Heart left ventricle (tissue), 16 donors: ENCODE measurements at regions not wholly inside any gene's neighbourhood (a gene's known extent, or its start where the extent isn't known, plus 50 kb on each side); places are given as distances from the start of the nearest gene placed in this dataset.

Source experiments
- ATAC-seq, 4 donors: fragments of 200-7000 bp; cut with Tn5 transposase; one replicate each; pipeline ENCODE4 v1.9.1; 2020 to 2022; ENCODE audit warnings: moderate library complexity in 4 of 4, mild to moderate bottlenecking in 3 of 4, moderate number of reproducible peaks in 1 of 4
- DNase-seq, 5 donors: peaks; one replicate each; pipeline ENCODE4 v3.0.0-alpha.2; 2020
- H3K27ac ChIP-seq, 12 donors: fragments of 200-600 bp; sonication (generic) in 4 of 12; one replicate each; pipeline versions ENCODE4 v1.5.0 to v1.8.0; 2016 to 2022; ENCODE audit warnings: mild to moderate bottlenecking in 2 of 12
- H3K27me3 ChIP-seq, 9 donors: fragments of 200-600 bp; sonication (generic) in 2 of 9; one replicate each; pipeline versions ENCODE4 v1.5.1 to v1.8.0; 2016 to 2022; ENCODE audit warnings: mild to moderate bottlenecking in 3 of 9
- H3K36me3 ChIP-seq, 9 donors: fragments of 200-600 bp; sonication (generic) in 2 of 9; one replicate each; pipeline versions ENCODE4 v1.5.0 to v1.8.0; 2018 to 2022; ENCODE audit warnings: mild to moderate bottlenecking in 2 of 9
- H3K4me1 ChIP-seq, 12 donors: fragments of 200-600 bp; sonication (generic) in 4 of 12; one replicate each; pipeline versions ENCODE4 v1.5.0 to v1.8.0; 2016 to 2022; ENCODE audit warnings: mild to moderate bottlenecking in 3 of 12
- H3K4me3 ChIP-seq, 12 donors: fragments of 200-600 bp; sonication (generic) in 4 of 12; one replicate each; pipeline versions ENCODE4 v1.5.0 to v1.8.0; 2017 to 2022; ENCODE audit warnings: mild to moderate bottlenecking in 9 of 12, moderate library complexity in 4 of 12
- H3K9me3 ChIP-seq, 12 donors: fragments of 200-600 bp; sonication (generic) in 4 of 12; one replicate each; pipeline versions ENCODE4 v1.5.0 to v1.8.0; 2016 to 2022; ENCODE audit warnings: mild to moderate bottlenecking in 1 of 12
- POLR2A ChIP-seq, 2 donors: fragments of 450-650 bp; IDR thresholded peaks; one replicate each; pipeline ENCODE4 v1.6.1; 2017; ENCODE audit warnings: antibody characterized with exemption in 2 of 2, mild to moderate bottlenecking in 2 of 2, moderate library complexity in 2 of 2
- WGBS, 4 donors: extraction: QIAGEN DNeasy Blood & Tissue Kit in 2 of 4; methylation state at CpG; one replicate each; pipeline versions ENCODE4 v1.1.5 to v1.1.7; 2013 to 2018; 5-methylcytosine and 5-hydroxymethylcytosine counted together
- intact Hi-C, 10 donors: fragments of 100-400 bp; cut with DNase I; formaldehyde crosslinking; loops; one replicate each; pipeline versions ENCODE4 v1.11.1 to v1.14.2; 2022
- TF ChIP-seq, protein P1 (sequence below), 12 donors: fragments of 200-600 bp; sonication (generic) in 4 of 12; IDR thresholded peaks; one replicate each; pipeline versions ENCODE4 v1.5.0 to v1.8.0; 2018 to 2022; ENCODE audit warnings: antibody characterized with exemption in 12 of 12, mild to moderate bottlenecking in 5 of 12
- donor health status: ischemic (EF 13 %, LVEDD 7.1; RV severe dilation, severe dysfunction).
- donor health status: healthy with polysubstance abuse.
- donor health status: DM: no; HTN: yes; CAD: no.
- donor health status: DM: no; HTN: no; CAD: no.
- donor health status: ischemic (EF 25% LVEDD 6.9; RV normal size, moderate dysfunction).
- donor health status: ischemic (EF 25% LVEDD 5.7; RV mildly dilated, moderate dysfunction).
- donor health status: healthy.
- donor health status: DM: yes; HTN: yes; CAD: no.
- donor health status: ischemic (EF 35%, LVEDD 5.7; RV mildly dilated, moderate dysfunction).
- donor health status: nonischemic (EF 11% LVEDD 7.7; RV severe dilation, severe dysfunction).
- donor health status: DM: yes; HTN: yes; CAD: no.
- donor health status: PGD.
- donor health status: ischemic (EF 29% LVEDD 5.4; RV normal size, mild dysfunction).
- donor health status: nonischemic (EF 23%, LVEDD 6.1; RV moderate dilation, normal function).

DNA sequence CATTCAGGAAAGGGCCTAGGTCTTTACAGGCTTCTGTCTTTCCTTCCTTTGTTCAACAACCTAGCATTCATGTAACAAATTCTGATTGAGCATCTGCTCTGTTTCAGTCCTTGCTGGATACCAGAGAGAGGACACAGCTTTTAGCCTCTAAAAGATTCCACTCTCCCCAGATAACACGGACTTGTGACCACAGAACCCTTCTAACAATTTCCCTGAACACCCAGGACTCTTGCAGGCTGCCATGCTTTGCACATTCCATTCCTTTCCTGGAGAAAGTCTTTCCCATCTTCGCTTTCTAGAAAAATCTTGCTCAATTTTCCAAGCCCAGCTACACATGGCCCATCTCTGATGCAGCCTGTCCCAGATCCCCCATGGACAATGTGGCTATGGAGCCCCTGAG, 310.9 kb downstream of the ACTL7B start:
- no peak for DNase-seq
- H3K27ac ChIP-seq, result no peak overlapping the region
- H3K4me1 ChIP-seq, result peaks cover 0 to 8% (median 0%) of the 10 kb centered on the region in 12 donors
- no peaks in the 10 kb centered on the region for H3K36me3 ChIP-seq
- H3K4me3 ChIP-seq, result no peak overlapping the region
- intact Hi-C loops, result no loop called here
- no peaks in the 10 kb centered on the region for H3K9me3 ChIP-seq
- no peaks in the 10 kb centered on the region for H3K27me3 ChIP-seq
- no peak for ATAC-seq
- 81 to 83% (median 81%) methylated on average over 2 of the region's 2 CpGs for WGBS, 4 donors
- no peak for TF ChIP-seq POLR2A (IDR thresholded peaks at IDR 0.05)
- TF ChIP-seq, protein P1, sequence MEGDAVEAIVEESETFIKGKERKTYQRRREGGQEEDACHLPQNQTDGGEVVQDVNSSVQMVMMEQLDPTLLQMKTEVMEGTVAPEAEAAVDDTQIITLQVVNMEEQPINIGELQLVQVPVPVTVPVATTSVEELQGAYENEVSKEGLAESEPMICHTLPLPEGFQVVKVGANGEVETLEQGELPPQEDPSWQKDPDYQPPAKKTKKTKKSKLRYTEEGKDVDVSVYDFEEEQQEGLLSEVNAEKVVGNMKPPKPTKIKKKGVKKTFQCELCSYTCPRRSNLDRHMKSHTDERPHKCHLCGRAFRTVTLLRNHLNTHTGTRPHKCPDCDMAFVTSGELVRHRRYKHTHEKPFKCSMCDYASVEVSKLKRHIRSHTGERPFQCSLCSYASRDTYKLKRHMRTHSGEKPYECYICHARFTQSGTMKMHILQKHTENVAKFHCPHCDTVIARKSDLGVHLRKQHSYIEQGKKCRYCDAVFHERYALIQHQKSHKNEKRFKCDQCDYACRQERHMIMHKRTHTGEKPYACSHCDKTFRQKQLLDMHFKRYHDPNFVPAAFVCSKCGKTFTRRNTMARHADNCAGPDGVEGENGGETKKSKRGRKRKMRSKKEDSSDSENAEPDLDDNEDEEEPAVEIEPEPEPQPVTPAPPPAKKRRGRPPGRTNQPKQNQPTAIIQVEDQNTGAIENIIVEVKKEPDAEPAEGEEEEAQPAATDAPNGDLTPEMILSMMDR (IDR thresholded peaks at IDR 0.05), result no peak

DNA sequence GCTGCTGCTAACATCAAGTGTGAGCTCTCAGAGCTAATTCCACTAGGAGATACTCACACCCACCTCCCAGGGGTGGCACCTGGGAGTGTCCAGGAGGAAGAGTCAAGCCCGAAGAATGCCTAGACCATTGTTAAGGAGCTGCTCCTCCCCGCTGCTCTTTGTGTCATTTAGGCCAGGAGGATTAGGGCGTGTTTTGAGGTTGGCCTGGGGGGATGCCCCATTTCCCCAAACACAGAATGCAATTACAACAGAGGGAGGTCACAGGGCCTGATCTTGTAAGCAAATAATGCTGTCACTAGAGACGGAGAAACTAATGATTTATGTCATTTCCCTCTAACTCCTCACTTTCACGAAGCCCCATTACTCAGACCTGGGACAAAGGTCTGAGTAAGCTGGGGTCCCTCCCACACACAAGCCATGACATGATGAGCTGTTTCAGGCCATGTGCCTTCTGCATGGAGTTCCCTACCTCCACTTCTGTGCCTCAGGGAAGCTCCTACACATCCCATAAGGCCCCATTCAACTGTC, 312.5 kb downstream of the ACTL7B start:
- Histone ChIP-seq H3K27ac (no peak overlapping the region), H3K27me3 (no peaks in the 10 kb centered on the region)
- intact Hi-C loops, result no loop called here

DNA sequence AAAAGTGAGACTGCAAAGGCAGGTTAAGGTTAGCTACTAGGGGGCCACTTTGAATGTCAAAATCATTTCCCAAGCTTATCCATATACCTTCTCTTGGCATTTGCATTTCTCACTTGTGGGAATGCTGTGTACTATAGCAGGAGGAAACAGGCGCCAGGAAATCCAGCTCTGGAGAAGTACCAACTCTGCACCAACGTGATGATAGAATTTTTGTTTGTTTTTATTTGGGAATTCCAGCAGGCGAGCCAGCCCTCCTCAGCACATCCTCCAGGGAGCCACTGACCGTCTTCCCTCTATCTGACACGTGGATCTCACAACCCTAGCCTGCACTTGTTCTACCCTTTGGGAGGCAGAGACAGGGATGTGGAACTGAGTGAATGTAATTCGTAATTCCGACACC, 318.0 kb downstream of the ACTL7B start:
- no peak for ATAC-seq
- H3K27me3 ChIP-seq, result no peaks in the 10 kb centered on the region
- TF ChIP-seq, protein P1 (IDR thresholded peaks at IDR 0.05), result no peak
- TF ChIP-seq POLR2A (IDR thresholded peaks at IDR 0.05), result no peak
- intact Hi-C loops, result loop anchor here in 1 of 10 donors (10.0 kb wide), 1 partner anchor 263 kb away; no protein-coding TSS in a partner anchor
- H3K9me3 ChIP-seq, result no peaks in the 10 kb centered on the region
- no peaks in the 10 kb centered on the region for H3K36me3 ChIP-seq
- DNase-seq, result no peak
- H3K27ac ChIP-seq, result no peak overlapping the region
- WGBS, 4 donors, result 57 to 68% (median 63%) methylated on average over 7 of the region's 7 CpGs
- no peak overlapping the region for H3K4me3 ChIP-seq
- no peaks in the 10 kb centered on the region for H3K4me1 ChIP-seq

More for the DNA sequence above, 312.5 kb downstream of the ACTL7B start:
- DNase-seq (no peak), ATAC-seq (no peak)
- TF ChIP-seq, protein P1 (IDR thresholded peaks at IDR 0.05), result no peak
- no peak for TF ChIP-seq POLR2A (IDR thresholded peaks at IDR 0.05)
- Histone ChIP-seq H3K9me3 (no peaks in the 10 kb centered on the region), H3K4me1 (peaks cover 0 to 6% (median 0%) of the 10 kb centered on the region in 12 donors), H3K4me3 (no peak overlapping the region), H3K36me3 (no peaks in the 10 kb centered on the region)
- WGBS, 4 donors, result 70 to 88% (median 83%) methylated on average over 5 of the region's 5 CpGs

DNA sequence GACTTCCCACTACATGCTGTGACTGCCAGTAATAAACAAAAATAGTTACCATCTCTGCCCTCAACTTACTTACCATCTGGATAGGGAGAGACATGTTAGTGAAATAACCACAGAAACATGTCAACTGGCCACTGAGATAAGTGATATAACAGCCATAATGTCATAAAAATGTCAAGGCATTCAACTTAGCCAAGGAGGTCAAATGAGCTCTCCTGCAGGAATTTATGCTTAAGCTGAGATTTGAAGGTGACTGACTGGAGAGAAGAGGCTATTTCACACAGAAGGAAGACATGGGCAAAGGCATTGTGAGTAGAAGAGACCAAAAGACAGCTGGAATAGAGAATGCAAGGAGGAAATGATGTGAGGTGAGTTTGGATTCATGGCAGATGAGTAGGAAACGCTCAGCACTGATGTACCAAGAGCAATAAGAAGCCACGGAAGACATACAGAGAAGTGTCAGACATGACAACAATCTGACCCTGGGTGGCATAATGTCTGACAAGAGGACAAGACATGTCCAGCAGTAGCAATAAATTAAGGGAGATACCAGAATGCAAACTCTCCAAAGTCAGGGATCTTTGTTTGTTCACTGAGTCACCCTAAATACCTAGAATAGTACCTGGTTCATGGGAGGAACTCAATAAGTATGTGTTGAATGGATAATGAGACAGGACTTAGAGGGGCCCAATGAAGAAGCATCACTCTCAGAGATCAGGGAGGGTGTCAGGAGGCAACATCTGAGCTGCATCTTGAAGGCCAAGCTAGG, 318.8 kb downstream of the ACTL7B start:
- Histone ChIP-seq H3K4me3 (no peak overlapping the region), H3K4me1 (no peaks in the 10 kb centered on the region), H3K27me3 (no peaks in the 10 kb centered on the region), H3K9me3 (no peaks in the 10 kb centered on the region), H3K27ac (no peak overlapping the region), H3K36me3 (no peaks in the 10 kb centered on the region)
- 90 to 97% (median 93%) methylated on average over 2 of the region's 2 CpGs for WGBS, 4 donors
- intact Hi-C loops, result loop anchor here in 1 of 10 donors (10.0 kb wide), 1 partner anchor 262 kb away; no protein-coding TSS in a partner anchor
- no peak for ATAC-seq
- no peak for DNase-seq
- TF ChIP-seq POLR2A (IDR thresholded peaks at IDR 0.05), result no peak
